Neural progenitor cell (in vitro differentiated cells): ENCODE measurements at regions not wholly inside any gene's neighbourhood (a gene's known extent, or its start where the extent isn't known, plus 50 kb on each side); places are given as distances from the start of the nearest gene placed in this dataset.
"Not testable (repeated sequence)": the region's sequence is repeated elsewhere in the genome, so short reads cannot be mapped to it uniquely, and the experiment has no call there.

ENCODE experiments used
- DNase-seq: peaks from one replicate; pipeline ENCODE4 v3.0.0-alpha.2; 2016; ENCODE audit warnings: low spot score
- H2AFZ ChIP-seq: fragments of 200-600 bp; sonication (generic); replicated peaks from 2 replicates; pipeline ENCODE4 v1.6.1; 2016; ENCODE audit warnings: antibody characterized with exemption
- H3F3A ChIP-seq: fragments of 200-600 bp; sonication (generic); 2 replicates; pipeline ENCODE4 v1.6.1; 2016; ENCODE audit warnings: antibody characterized with exemption, low read depth
- H3K27ac ChIP-seq: fragments of 200-600 bp; sonication (generic); 2 replicates; pipeline ENCODE4 v1.5.1; 2016; ENCODE audit warnings: mild to moderate bottlenecking
- H3K27me3 ChIP-seq: fragments of 200-600 bp; sonication (generic); 2 replicates; pipeline ENCODE4 v1.6.1; 2016; ENCODE audit warnings: mild to moderate bottlenecking, moderate library complexity
- H3K36me3 ChIP-seq: fragments of 200-600 bp; sonication (generic); 2 replicates; pipeline ENCODE4 v1.5.1; 2016
- H3K4me1 ChIP-seq: fragments of 200-600 bp; sonication (generic); 2 replicates; pipeline ENCODE4 v1.6.1; 2016; ENCODE audit warnings: mixed run types
- H3K4me2 ChIP-seq: fragments of 200-600 bp; sonication (generic); 2 replicates; pipeline ENCODE4 v1.6.1; 2016
- H3K4me3 ChIP-seq: fragments of 200-600 bp; sonication (generic); 2 replicates; pipeline ENCODE4 v1.5.1; 2016
- H3K79me2 ChIP-seq: fragments of 200-600 bp; sonication (generic); 2 replicates; pipeline ENCODE4 v1.6.1; 2016; ENCODE audit warnings: low read depth
- H3K9ac ChIP-seq: fragments of 200-600 bp; sonication (generic); 2 replicates; pipeline ENCODE4 v1.6.1; 2016
- H3K9me3 ChIP-seq: fragments of 200-600 bp; sonication (generic); 2 replicates; pipeline ENCODE4 v1.5.1; 2016; ENCODE audit warnings: low read depth
- H4K20me1 ChIP-seq: fragments of 200-600 bp; sonication (generic); 2 replicates; pipeline ENCODE4 v1.6.1; 2016; ENCODE audit warnings: low read depth
- H3K27ac Mint-ChIP-seq: 3 replicates; pipeline ENCODE4 v1.8.0; 2021; ENCODE audit warnings: mixed read lengths
- H3K27me3 Mint-ChIP-seq: 2 replicates; pipeline ENCODE4 v1.8.0; 2022; ENCODE audit warnings: low read depth, mild to moderate bottlenecking, inconsistent platforms, moderate library complexity, mixed read lengths; ENCODE audit not compliant: insufficient read depth
- H3K36me3 Mint-ChIP-seq: 3 replicates; pipeline ENCODE4 v1.8.0; 2021; ENCODE audit warnings: mixed read lengths
- H3K4me1 Mint-ChIP-seq: 3 replicates; pipeline ENCODE4 v1.8.0; 2021; ENCODE audit warnings: mixed read lengths
- H3K4me3 Mint-ChIP-seq: 3 replicates; pipeline ENCODE4 v1.8.0; 2021; ENCODE audit warnings: mild to moderate bottlenecking, moderate library complexity, mixed read lengths
- H3K9me3 Mint-ChIP-seq: 3 replicates; pipeline ENCODE4 v1.8.0; 2020; ENCODE audit warnings: mixed read lengths
- EZH2 ChIP-seq: fragments of 200-600 bp; sonication (generic); IDR thresholded peaks from 2 replicates; pipeline ENCODE4 v1.6.1; 2017; ENCODE audit warnings: antibody characterized with exemption, mild to moderate bottlenecking, moderate library complexity
- EZH2phosphoT487 ChIP-seq: fragments of 200-600 bp; sonication (generic); IDR thresholded peaks from 2 replicates; pipeline ENCODE4 v1.6.1; 2017; ENCODE audit warnings: antibody characterized with exemption
- TF ChIP-seq, protein P1 (sequence below): fragments of 200-600 bp; sonication (generic); IDR thresholded peaks from 2 replicates; pipeline ENCODE4 v1.5.1; 2017; ENCODE audit warnings: antibody characterized with exemption, mild to moderate bottlenecking

DNA sequence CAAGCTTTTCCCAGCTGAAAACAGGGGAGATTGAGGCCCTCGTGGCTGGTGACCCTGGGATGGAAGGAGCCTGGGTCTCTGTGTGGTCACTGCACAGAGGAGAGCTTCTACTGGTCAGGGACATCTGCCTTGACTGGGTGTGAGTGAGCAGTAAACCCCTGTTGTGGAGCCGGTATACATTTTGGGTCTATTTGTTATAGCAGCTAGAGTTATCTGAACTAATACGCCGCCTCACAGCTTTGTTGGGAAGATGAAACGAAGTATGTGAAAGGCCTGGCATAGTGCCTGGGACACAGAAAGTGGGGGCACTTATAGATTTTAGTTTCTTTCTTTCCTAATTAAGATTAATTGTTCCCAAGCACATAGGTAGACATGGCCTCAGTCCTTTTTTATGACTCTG, 72.2 kb upstream of the HPCAL1 start:
- no peaks in the 10 kb centered on the region for H3K9me3 ChIP-seq
- peaks cover 5% of the 10 kb centered on the region for H3K4me1 ChIP-seq
- no peak for DNase-seq
- TF ChIP-seq EZH2phosphoT487, result no peak
- no peak for TF ChIP-seq EZH2
- TF ChIP-seq, protein P1, sequence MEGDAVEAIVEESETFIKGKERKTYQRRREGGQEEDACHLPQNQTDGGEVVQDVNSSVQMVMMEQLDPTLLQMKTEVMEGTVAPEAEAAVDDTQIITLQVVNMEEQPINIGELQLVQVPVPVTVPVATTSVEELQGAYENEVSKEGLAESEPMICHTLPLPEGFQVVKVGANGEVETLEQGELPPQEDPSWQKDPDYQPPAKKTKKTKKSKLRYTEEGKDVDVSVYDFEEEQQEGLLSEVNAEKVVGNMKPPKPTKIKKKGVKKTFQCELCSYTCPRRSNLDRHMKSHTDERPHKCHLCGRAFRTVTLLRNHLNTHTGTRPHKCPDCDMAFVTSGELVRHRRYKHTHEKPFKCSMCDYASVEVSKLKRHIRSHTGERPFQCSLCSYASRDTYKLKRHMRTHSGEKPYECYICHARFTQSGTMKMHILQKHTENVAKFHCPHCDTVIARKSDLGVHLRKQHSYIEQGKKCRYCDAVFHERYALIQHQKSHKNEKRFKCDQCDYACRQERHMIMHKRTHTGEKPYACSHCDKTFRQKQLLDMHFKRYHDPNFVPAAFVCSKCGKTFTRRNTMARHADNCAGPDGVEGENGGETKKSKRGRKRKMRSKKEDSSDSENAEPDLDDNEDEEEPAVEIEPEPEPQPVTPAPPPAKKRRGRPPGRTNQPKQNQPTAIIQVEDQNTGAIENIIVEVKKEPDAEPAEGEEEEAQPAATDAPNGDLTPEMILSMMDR, result no peak
- H3K27ac ChIP-seq, result no peak overlapping the region
- H3K4me3 Mint-ChIP-seq, result no peak overlapping the region
- H2AFZ ChIP-seq, result no peak overlapping the region
- H3K9ac ChIP-seq, result no peak overlapping the region
- H3K9me3 Mint-ChIP-seq, result peaks cover 2% of the 10 kb centered on the region
- H3K4me1 Mint-ChIP-seq, result peaks cover 35% of the 10 kb centered on the region
- peaks cover 4% of the 10 kb centered on the region for H3F3A ChIP-seq
- no peaks in the 10 kb centered on the region for H3K36me3 Mint-ChIP-seq
- H3K27me3 Mint-ChIP-seq, result peaks cover 21% of the 10 kb centered on the region
- H3K4me2 ChIP-seq, result no peak overlapping the region
- H3K27ac Mint-ChIP-seq, result no peak overlapping the region
- H3K79me2 ChIP-seq, result no peaks in the 10 kb centered on the region
- no peaks in the 10 kb centered on the region for H3K27me3 ChIP-seq
- H3K36me3 ChIP-seq, result no peaks in the 10 kb centered on the region
- H3K4me3 ChIP-seq, result no peak overlapping the region
- no peaks in the 10 kb centered on the region for H4K20me1 ChIP-seq

DNA sequence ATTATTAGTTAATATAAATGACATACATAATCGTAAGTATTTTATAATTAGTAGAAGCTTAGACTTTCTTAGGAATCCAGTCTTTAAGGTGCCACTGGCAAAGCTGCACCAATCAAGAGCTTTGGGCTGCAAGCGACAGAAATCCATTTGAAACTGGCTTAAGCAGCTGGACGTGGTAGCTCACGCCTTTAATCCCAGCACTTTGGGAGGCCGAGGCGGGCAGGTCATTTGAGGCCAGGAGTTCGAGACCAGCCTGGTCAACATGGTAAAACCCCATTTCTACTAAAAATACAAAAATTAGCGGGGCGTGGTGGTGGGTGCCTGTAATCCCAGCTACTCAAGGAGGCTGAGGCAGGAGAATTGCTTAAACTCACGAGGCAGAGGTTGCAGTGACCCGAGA, 71.8 kb upstream of the HPCAL1 start:
- not testable (repeated sequence) for H3F3A ChIP-seq, H3K27ac Mint-ChIP-seq, H3K4me1 ChIP-seq, H3K9me3 Mint-ChIP-seq, DNase-seq, H2AFZ ChIP-seq, H3K4me3 Mint-ChIP-seq, H3K27me3 ChIP-seq, H3K36me3 Mint-ChIP-seq, H3K4me3 ChIP-seq, H3K27ac ChIP-seq, H3K9ac ChIP-seq, H3K36me3 ChIP-seq, H4K20me1 ChIP-seq, H3K9me3 ChIP-seq, H3K4me2 ChIP-seq, H3K79me2 ChIP-seq
- Mint-ChIP-seq H3K27me3 (peaks cover 18% of the 10 kb centered on the region), H3K4me1 (peaks cover 32% of the 10 kb centered on the region)

DNA sequence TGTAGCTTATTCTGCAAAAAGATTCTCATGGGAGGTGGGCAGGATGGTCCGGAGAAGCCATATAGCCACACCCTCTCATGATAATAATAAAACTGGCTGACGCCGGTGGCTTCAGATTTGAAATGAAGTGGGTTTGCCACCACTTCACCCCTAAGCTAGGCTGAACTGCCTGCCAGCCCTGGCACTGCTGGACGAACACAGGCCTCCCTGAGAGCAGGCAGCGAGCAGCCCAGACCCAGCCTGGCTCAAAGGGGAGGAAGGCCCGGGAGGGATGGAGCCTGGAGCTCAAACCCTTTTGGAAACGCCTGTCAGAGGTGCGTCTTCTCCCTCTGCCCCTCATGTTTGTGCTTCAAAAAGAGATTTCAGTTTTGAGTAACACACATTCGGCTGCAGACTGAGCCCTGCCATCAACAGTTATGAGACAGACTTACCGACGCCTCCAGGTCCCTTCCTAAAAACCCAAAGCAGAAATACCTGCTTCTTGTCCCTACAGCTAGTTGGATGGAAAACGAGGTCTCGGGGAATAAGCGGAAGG, 71.1 kb upstream of the HPCAL1 start:
- peaks cover 17% of the 10 kb centered on the region for H3K27me3 Mint-ChIP-seq
- Histone ChIP-seq H3K79me2 (no peaks in the 10 kb centered on the region), H3F3A (peaks cover 4% of the 10 kb centered on the region), H3K4me1 (no peaks in the 10 kb centered on the region), H3K9me3 (no peaks in the 10 kb centered on the region), H3K9ac (no peak overlapping the region), H2AFZ (no peak overlapping the region), H3K4me2 (no peak overlapping the region), H3K36me3 (no peaks in the 10 kb centered on the region), H3K27ac (no peak overlapping the region), H3K27me3 (no peaks in the 10 kb centered on the region), H4K20me1 (no peaks in the 10 kb centered on the region), H3K4me3 (no peak overlapping the region)
- peaks cover 28% of the 10 kb centered on the region for H3K4me1 Mint-ChIP-seq
- no peak overlapping the region for H3K4me3 Mint-ChIP-seq
- DNase-seq, result no peak
- peaks cover 2% of the 10 kb centered on the region for H3K9me3 Mint-ChIP-seq
- no peak overlapping the region for H3K27ac Mint-ChIP-seq
- TF ChIP-seq EZH2phosphoT487 (no peak), EZH2 (no peak)
- TF ChIP-seq, protein P1, result no peak
- H3K36me3 Mint-ChIP-seq, result no peaks in the 10 kb centered on the region

DNA sequence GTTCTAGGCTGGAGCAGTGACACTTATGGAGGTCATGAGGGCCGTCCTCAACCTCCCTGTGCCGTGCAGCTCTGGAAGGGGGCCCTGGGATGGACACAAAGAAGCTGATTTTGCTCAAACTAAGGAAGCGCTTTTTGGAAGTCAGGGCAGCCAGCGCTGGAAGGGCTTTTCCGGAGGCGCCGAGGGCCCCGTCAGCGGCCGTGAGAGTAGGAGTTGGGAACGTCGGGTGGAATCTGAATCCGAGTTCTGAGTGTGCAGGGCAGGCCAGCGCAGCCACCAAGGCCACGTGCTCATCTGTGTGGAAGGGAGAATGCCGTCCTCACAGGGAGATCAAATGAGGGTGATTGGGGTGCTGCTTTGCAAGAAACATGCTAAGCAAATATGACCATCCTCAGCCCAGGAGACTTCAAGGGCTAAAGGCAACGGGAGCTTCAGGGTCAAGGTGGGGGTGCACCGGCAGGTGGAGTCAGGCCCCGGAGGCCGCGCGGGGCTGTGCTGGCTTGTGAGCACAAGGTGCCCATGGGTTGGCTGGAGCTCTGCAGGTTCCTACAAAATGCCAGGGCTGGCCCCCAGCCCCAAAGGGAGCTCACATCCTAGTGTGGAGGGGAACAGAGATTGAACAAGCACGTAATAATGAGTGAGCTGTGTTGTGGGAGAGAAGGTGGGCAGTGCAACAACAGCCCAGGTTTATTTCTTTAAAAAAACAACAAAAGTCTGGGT, 70.4 kb upstream of the HPCAL1 start:
- Histone ChIP-seq H3K36me3 (no peaks in the 10 kb centered on the region), H3K4me3 (no peak overlapping the region), H3K4me1 (no peaks in the 10 kb centered on the region), H3K79me2 (no peaks in the 10 kb centered on the region), H3K27ac (no peak overlapping the region), H2AFZ (no peak overlapping the region), H3K9me3 (no peaks in the 10 kb centered on the region), H3K9ac (no peak overlapping the region), H3K27me3 (no peaks in the 10 kb centered on the region), H4K20me1 (no peaks in the 10 kb centered on the region), H3K4me2 (no peak overlapping the region), H3F3A (peaks cover 4% of the 10 kb centered on the region)
- peaks cover 21% of the 10 kb centered on the region for H3K4me1 Mint-ChIP-seq
- no peak overlapping the region for H3K4me3 Mint-ChIP-seq
- peaks cover 2% of the 10 kb centered on the region for H3K9me3 Mint-ChIP-seq
- no peak for DNase-seq
- H3K27me3 Mint-ChIP-seq, result peaks cover 17% of the 10 kb centered on the region
- no peak overlapping the region for H3K27ac Mint-ChIP-seq
- TF ChIP-seq EZH2phosphoT487, result no peak
- H3K36me3 Mint-ChIP-seq, result no peaks in the 10 kb centered on the region
